ENCODE measurements at regions not wholly inside any gene's neighbourhood (a gene's known extent, or its start where the extent isn't known, plus 50 kb on each side); places are given as distances from the start of the nearest gene placed in this dataset.

DNA sequence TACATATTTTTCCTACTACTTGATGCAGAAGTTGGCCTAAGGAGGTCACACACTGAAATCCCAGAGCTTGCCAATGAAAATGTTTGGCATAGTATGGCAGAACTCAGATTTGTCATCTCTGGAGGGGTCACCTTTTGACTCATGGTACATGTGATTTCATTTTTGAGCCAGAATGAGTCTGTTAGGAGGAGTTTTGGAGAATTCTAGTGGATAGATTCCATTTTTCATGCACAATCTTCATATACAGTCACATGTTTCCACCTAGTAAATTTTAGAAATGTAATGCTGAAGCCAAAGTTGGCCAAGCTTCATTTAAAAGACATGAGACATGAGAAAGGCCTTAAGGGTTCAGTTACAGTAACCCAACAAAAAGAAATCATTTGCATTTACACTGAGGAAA lies 97.8 kb upstream of the IGSF10 start:
- TF ChIP-seq, protein P1, sequence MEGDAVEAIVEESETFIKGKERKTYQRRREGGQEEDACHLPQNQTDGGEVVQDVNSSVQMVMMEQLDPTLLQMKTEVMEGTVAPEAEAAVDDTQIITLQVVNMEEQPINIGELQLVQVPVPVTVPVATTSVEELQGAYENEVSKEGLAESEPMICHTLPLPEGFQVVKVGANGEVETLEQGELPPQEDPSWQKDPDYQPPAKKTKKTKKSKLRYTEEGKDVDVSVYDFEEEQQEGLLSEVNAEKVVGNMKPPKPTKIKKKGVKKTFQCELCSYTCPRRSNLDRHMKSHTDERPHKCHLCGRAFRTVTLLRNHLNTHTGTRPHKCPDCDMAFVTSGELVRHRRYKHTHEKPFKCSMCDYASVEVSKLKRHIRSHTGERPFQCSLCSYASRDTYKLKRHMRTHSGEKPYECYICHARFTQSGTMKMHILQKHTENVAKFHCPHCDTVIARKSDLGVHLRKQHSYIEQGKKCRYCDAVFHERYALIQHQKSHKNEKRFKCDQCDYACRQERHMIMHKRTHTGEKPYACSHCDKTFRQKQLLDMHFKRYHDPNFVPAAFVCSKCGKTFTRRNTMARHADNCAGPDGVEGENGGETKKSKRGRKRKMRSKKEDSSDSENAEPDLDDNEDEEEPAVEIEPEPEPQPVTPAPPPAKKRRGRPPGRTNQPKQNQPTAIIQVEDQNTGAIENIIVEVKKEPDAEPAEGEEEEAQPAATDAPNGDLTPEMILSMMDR (IDR thresholded peaks at IDR 0.05): no peak
- no peak overlapping the region for H3K27ac ChIP-seq
- no peak for DNase-seq (ENCODE audit: low spot score)
- H3K4me3 ChIP-seq: no peak overlapping the region

DNA sequence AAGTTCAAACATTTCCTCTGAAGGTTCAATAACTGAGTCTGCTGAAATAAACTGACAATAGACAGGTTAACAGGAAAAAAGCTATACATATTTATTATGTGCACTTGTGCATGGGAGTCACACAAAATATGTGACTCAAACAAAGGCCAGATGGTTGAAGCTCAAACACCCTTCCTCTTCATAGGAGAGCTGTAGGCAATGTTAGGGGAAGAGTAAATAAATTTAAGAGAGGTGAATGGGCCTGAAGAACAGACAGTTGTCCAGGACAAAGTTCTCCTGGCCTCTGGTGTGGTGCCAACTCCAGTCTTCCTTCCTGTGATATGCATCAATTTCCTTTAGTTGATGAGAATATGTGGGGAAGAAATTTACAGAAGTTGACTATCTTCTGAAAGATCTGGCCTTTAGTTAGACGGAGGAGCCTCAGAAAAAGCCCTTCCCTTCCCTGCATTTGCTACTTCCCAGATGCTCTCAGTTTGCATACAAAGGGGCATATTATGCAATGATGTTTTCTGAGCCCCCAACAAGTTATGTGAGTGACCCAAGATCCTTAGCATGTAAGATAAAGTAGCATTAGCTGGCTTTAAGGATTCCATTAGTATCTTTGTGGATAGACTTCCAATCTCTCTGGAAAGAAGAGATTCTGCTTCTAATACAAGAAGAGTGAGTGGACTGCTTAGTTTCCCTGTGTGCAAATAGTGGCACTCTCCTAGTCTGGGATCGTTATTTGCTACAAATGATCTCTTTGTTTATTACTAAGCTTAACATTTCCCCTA lies 96.4 kb upstream of the IGSF10 start:
- TF ChIP-seq, protein P1 (IDR thresholded peaks at IDR 0.05): no peak
- Histone ChIP-seq H3K27ac (no peak overlapping the region), H3K4me3 (no peak overlapping the region)
- DNase-seq (ENCODE audit: low spot score): no peak

DNA sequence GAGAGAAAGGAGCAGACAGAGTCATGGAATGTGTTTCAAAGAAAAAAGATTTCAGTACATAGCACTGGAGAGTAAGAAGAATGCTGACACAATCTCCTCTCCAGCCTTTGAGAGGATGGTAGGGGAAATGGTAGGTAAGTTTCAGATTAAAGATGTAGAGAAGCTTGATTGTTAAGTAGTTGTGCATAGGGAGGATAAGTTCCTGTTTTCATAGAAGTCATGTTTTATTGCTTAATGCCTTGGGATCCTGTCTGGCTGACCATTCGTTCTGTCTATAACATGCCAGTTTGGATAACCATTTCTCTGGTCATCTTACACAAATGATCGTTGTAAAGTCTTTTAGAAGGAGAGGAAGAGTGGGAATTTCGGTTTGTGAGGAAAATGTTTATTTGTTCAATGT lies 95.7 kb upstream of the IGSF10 start:
- Histone ChIP-seq H3K4me3 (no peak overlapping the region), H3K27ac (no peak overlapping the region)
- TF ChIP-seq, protein P1 (IDR thresholded peaks at IDR 0.05): no peak
- DNase-seq (ENCODE audit: low spot score): no peak

DNA sequence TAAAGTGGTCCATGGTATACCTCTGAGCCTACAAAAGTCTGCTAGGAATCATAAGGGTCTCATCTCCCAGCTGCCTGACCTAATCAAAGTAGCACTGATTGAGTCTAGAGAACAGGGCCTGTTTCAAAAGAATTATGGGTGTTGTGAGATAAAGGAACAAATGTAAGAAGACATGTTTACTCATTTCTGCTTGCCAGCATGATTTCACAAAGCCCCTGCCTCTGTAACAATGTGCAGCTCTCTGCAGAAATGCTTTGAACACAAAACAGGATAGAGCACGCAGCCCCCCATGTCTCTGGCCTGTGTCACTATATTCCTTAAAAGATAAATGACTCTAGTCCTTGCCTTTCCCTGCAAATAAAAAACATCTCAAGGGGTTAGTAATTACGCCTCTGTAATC lies 94.7 kb upstream of the IGSF10 start:
- Histone ChIP-seq H3K4me3 (no peak overlapping the region), H3K27ac (no peak overlapping the region)
- TF ChIP-seq, protein P1 (IDR thresholded peaks at IDR 0.05): no peak
- DNase-seq (ENCODE audit: low spot score): no peak

DNA sequence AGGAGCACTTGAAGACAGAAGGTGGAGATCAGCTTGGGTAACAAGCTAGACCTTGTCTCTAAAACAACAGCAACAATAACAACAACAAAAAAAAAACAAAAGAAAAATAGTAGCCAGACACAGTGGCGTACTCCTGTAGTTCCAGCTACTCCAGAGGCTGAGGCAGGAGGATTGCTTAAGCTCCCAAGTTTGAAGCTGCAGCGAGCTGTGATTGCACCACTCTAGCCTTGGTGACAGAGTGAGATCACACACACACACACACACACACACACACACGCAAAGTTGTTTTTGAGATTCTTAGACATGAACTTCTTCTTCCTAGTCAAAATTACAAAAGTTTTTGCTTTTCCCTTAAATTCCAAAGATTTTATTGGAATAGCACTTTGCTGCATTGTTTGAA lies 93.0 kb upstream of the IGSF10 start:
- H3K27ac ChIP-seq: no peak overlapping the region
- TF ChIP-seq, protein P1 (IDR thresholded peaks at IDR 0.05): no peak
- H3K4me3 ChIP-seq: no peak overlapping the region
- DNase-seq (ENCODE audit: low spot score): no peak

DNA sequence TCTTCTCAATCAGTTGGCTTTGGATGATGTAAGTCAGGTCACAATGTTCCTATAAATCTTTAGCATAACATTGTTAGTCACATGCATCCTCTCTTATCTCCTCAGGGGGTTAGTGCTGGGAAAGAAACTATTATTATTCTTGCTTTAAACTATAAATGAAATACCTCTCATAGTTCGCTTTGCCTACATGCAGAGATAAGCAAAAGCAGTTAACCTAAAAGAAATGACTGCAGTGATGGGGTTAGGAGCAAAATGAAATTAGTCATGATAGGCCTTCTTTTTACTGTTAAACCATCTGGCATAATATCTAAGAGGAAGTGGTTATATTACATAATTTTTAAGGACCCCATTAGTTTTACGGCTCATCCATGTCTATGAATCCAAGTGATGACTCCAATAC lies 91.7 kb upstream of the IGSF10 start:
- TF ChIP-seq, protein P1 (IDR thresholded peaks at IDR 0.05): no peak
- no peak overlapping the region for H3K27ac ChIP-seq
- no peak for DNase-seq (ENCODE audit: low spot score)
- no peak overlapping the region for H3K4me3 ChIP-seq

DNA sequence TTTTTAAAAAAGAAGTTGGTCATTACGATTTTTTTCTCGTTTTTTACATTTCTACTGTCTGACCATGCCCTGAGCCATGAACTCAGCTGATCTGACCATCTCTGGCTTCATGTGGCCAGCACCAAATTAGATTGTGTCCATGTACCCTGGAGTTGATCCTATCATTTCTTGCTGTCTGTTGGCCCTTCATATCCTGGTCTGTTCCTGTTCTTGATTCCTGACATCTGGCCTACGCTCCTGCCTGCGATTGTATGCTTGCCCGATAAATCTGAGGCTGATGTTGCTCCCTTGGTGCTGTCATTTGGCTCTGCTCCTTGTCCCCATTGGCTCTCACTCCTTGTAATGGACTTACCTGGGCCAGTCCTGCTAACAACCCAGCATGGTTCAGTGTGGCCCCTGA lies 89.8 kb upstream of the IGSF10 start:
- peak overlapping the region in 1 of 2 donors; percentile 18 for H3K27ac ChIP-seq
- TF ChIP-seq, protein P1 (IDR thresholded peaks at IDR 0.05): no peak
- DNase-seq (ENCODE audit: low spot score): no peak
- H3K4me3 ChIP-seq: no peak overlapping the region

All from coronary artery (tissue), 2 donors.